ENCODE measurements at regions not wholly inside any gene's neighbourhood (a gene's known extent, or its start where the extent isn't known, plus 50 kb on each side); places are given as distances from the start of the nearest gene placed in this dataset.

DNA sequence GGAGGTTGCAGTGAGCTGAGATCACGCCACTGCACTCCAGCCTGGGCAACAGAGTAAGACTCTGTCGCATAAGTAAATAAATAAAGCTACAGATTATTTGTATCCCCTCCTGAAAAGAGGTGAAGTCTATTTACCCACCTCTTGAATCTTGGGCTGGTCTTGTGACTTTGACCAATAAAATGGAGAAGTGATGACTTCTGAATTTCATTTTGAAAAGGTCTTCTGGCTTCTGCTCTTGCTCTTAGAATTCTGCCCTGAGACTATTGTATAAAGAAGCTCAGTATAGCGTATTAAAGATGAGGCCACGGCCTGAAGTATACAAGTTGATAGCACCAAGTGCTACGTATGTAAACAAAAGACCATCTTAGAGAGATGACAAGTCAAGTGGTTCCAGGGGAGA lies 88.3 kb upstream of the AMN1 start:
- TF ChIP-seq, protein P1, sequence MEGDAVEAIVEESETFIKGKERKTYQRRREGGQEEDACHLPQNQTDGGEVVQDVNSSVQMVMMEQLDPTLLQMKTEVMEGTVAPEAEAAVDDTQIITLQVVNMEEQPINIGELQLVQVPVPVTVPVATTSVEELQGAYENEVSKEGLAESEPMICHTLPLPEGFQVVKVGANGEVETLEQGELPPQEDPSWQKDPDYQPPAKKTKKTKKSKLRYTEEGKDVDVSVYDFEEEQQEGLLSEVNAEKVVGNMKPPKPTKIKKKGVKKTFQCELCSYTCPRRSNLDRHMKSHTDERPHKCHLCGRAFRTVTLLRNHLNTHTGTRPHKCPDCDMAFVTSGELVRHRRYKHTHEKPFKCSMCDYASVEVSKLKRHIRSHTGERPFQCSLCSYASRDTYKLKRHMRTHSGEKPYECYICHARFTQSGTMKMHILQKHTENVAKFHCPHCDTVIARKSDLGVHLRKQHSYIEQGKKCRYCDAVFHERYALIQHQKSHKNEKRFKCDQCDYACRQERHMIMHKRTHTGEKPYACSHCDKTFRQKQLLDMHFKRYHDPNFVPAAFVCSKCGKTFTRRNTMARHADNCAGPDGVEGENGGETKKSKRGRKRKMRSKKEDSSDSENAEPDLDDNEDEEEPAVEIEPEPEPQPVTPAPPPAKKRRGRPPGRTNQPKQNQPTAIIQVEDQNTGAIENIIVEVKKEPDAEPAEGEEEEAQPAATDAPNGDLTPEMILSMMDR (conservative IDR thresholded peaks at IDR 0.05; ENCODE audit: low read depth, low read length): no peak
- no peak for TF ChIP-seq EZH2 (IDR thresholded peaks at IDR 0.05; ENCODE audit: low read length, unreplicated experiment)

All from PC-3 (cell line).